ENCODE measurements at regions not wholly inside any gene's neighbourhood (a gene's known extent, or its start where the extent isn't known, plus 50 kb on each side); places are given as distances from the start of the nearest gene placed in this dataset.
"Not testable (repeated sequence)": the region's sequence is repeated elsewhere in the genome, so short reads cannot be mapped to it uniquely, and the experiment has no call there.

DNA sequence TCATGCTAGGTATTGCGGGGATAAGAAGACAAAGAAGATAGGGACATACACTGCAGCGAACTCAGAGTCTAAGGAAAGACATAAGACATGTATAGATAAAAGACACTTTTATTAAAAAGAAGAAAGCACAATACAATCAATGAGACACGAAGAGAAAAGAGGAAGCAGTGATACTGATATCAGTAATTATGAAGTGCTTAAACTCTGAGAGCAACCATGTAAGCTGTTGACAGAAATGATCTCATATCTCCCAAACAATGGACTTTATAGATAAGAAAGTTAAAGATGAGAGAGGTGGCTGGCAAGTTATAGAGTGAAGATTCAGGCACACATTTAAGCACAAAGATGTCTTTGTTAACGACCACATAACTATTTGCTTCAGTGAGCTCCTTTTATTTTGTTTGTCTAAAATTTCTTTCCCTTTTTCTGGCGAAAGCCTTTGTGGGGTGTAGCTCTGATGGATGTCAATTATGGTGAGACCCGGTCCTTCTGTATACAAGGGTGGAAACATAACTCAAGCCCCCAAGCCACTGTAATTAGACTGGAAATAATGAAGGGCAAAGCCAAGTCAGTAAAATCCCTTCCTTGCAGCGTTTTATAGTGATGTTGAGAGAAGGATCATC is 818.0 kb upstream of the SLC10A2 start:
- Histone ChIP-seq H3K27ac (ENCODE audit: low read length) (no peak overlapping the region), H3K36me3 (ENCODE audit: control insufficient read depth in 2 of 2, extremely low read depth in 1 of 2, insufficient read depth in 1 of 2, low read length in 1 of 2) (no peaks in the 10 kb centered on the region), H3K4me3 (ENCODE audit: control insufficient read depth in 1 of 2, extremely low read depth in 1 of 2, low read length in 1 of 2) (no peak overlapping the region), H3K4me1 (ENCODE audit: control insufficient read depth in 1 of 2, extremely low read depth in 1 of 2, insufficient read depth in 2 of 2, low read length in 2 of 2) (no peaks in the 10 kb centered on the region), H3K27me3 (replicated peaks in 1 of 2; ENCODE audit: control insufficient read depth in 2 of 2, extremely low read depth in 1 of 2, insufficient read depth in 2 of 2, low read length in 1 of 2) (no peaks in the 10 kb centered on the region), H3K9me3 (no peaks in the 10 kb centered on the region)
- no peaks in the 10 kb centered on the region for H3K4me1 Mint-ChIP-seq
- peaks cover 1 to 12% (median 6%) of the 10 kb centered on the region in 3 donors for H3K9me3 Mint-ChIP-seq
- no peak for DNase-seq
- ChIA-PET CTCF (no interaction called here), POLR2A (no interaction called here)
- H3K27ac Mint-ChIP-seq, result no peak overlapping the region
- no CpG with 5 or more reads among the region's 7 CpGs for WGBS (ENCODE audit: insufficient coverage)
- no peaks in the 10 kb centered on the region for H3K27me3 Mint-ChIP-seq
- H3K4me3 Mint-ChIP-seq, result no peak overlapping the region
- ATAC-seq (replicated peaks in 1 of 4), result no peak
- no peaks in the 10 kb centered on the region for H3K36me3 Mint-ChIP-seq

DNA sequence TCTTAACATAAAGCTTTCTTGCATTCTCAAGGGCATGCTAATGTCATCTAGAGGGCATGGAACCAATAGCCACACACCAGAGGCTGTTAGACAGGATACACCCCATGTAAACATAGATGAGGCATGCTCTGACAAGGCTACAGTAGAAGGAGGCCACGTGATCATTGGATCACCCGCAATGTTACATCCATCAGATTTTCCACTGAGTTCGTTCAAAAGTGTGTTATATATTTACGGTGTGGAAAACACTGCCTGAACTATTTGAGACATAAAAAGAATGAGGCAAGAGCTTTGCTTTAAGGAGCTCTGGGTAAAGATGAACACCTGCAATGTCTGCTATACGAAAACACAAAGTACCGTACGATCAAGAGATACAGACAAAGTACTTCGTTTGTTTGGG is 817.5 kb upstream of the SLC10A2 start:
- POLR2A ChIA-PET, result no interaction called here
- Mint-ChIP-seq H3K4me3 (no peak overlapping the region), H3K27me3 (no peaks in the 10 kb centered on the region), H3K9me3 (peaks cover 1 to 12% (median 6%) of the 10 kb centered on the region in 3 donors), H3K27ac (no peak overlapping the region), H3K36me3 (no peaks in the 10 kb centered on the region), H3K4me1 (no peaks in the 10 kb centered on the region)
- no peaks in the 10 kb centered on the region for H3K4me1 ChIP-seq (ENCODE audit: control insufficient read depth in 1 of 2, extremely low read depth in 1 of 2, insufficient read depth in 2 of 2, low read length in 2 of 2)
- no peaks in the 10 kb centered on the region for H3K36me3 ChIP-seq (ENCODE audit: control insufficient read depth in 2 of 2, extremely low read depth in 1 of 2, insufficient read depth in 1 of 2, low read length in 1 of 2)
- H3K4me3 ChIP-seq (ENCODE audit: control insufficient read depth in 1 of 2, extremely low read depth in 1 of 2, low read length in 1 of 2), result no peak overlapping the region
- H3K27ac ChIP-seq (ENCODE audit: low read length), result no peak overlapping the region
- ATAC-seq (replicated peaks in 1 of 4) (no peak), DNase-seq (no peak)
- H3K9me3 ChIP-seq, result no peaks in the 10 kb centered on the region
- 91% methylated on average over 7 of the region's 8 CpGs for WGBS (ENCODE audit: insufficient coverage)
- CTCF ChIA-PET, result no interaction called here
- no peaks in the 10 kb centered on the region for H3K27me3 ChIP-seq (replicated peaks in 1 of 2; ENCODE audit: control insufficient read depth in 2 of 2, extremely low read depth in 1 of 2, insufficient read depth in 2 of 2, low read length in 1 of 2)

DNA sequence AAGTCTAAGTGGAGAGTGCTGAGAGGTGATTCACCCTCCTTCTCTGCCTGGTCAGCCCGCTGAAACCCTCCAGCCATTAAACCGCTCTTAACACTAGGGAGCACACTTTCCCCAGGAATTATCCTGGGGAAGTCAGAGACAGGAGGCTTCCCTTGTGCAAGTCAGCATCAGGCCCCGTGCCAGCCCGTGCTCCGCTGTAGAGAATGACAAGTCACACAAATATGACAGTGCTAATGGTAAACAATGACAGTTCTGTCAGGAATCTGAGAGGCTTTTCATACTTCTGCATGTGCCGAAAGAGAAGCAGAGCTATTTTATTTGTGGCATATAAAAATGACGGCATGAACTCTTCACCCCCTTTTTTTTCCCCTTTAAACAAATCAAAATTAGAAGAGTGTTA is 816.9 kb upstream of the SLC10A2 start:
- H3K27me3 ChIP-seq (replicated peaks in 1 of 2; ENCODE audit: control insufficient read depth in 2 of 2, extremely low read depth in 1 of 2, insufficient read depth in 2 of 2, low read length in 1 of 2), result no peaks in the 10 kb centered on the region
- 18% methylated on average over 5 of the region's 7 CpGs for WGBS (ENCODE audit: insufficient coverage)
- H3K4me1 Mint-ChIP-seq, result no peaks in the 10 kb centered on the region
- ChIA-PET POLR2A (no interaction called here), CTCF (no interaction called here)
- no peaks in the 10 kb centered on the region for H3K27me3 Mint-ChIP-seq
- H3K27ac ChIP-seq (ENCODE audit: low read length), result no peak overlapping the region
- H3K9me3 Mint-ChIP-seq, result peaks cover 1 to 12% (median 6%) of the 10 kb centered on the region in 3 donors
- H3K36me3 Mint-ChIP-seq, result no peaks in the 10 kb centered on the region
- ATAC-seq (replicated peaks in 1 of 4) (no peak), DNase-seq (no peak)
- no peaks in the 10 kb centered on the region for H3K36me3 ChIP-seq (ENCODE audit: control insufficient read depth in 2 of 2, extremely low read depth in 1 of 2, insufficient read depth in 1 of 2, low read length in 1 of 2)
- H3K4me3 Mint-ChIP-seq, result no peak overlapping the region
- H3K4me3 ChIP-seq (ENCODE audit: control insufficient read depth in 1 of 2, extremely low read depth in 1 of 2, low read length in 1 of 2), result no peak overlapping the region
- H3K27ac Mint-ChIP-seq, result no peak overlapping the region
- no peaks in the 10 kb centered on the region for H3K4me1 ChIP-seq (ENCODE audit: control insufficient read depth in 1 of 2, extremely low read depth in 1 of 2, insufficient read depth in 2 of 2, low read length in 2 of 2)
- H3K9me3 ChIP-seq, result no peaks in the 10 kb centered on the region

DNA sequence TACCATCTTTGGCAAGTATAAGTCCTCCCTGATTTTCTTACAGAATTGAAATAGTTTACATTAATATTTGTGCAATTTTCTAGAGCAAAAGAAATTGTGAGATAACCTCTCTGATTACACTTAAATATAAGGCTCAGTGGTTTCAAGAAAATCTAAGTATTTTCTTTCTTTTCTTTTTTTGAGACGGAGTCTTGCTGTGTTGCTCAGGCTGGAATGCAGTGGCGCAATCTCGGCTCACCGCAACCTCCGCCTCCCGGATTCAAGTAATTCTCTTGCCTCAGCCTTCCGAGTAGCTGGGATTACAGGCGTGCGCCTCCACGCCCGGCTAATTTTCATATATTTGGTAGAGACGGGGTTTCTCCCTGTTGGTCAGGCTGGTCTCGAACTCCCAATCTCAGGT is 813.9 kb upstream of the SLC10A2 start:
- H3K36me3 Mint-ChIP-seq; ATAC-seq (replicated peaks in 1 of 4); H3K9me3 ChIP-seq; H3K9me3 Mint-ChIP-seq; H3K4me1 Mint-ChIP-seq; H3K4me1 ChIP-seq (ENCODE audit: control insufficient read depth in 1 of 2, extremely low read depth in 1 of 2, insufficient read depth in 2 of 2, low read length in 2 of 2); H3K4me3 ChIP-seq (ENCODE audit: control insufficient read depth in 1 of 2, extremely low read depth in 1 of 2, low read length in 1 of 2); H3K36me3 ChIP-seq (ENCODE audit: control insufficient read depth in 2 of 2, extremely low read depth in 1 of 2, insufficient read depth in 1 of 2, low read length in 1 of 2); H3K27me3 Mint-ChIP-seq; DNase-seq; H3K27ac ChIP-seq (ENCODE audit: low read length); H3K27me3 ChIP-seq (replicated peaks in 1 of 2; ENCODE audit: control insufficient read depth in 2 of 2, extremely low read depth in 1 of 2, insufficient read depth in 2 of 2, low read length in 1 of 2); H3K4me3 Mint-ChIP-seq; H3K27ac Mint-ChIP-seq; POLR2A ChIA-PET; CTCF ChIA-PET: not testable (repeated sequence)
- WGBS (ENCODE audit: insufficient coverage), result 95% methylated on average over 12 of the region's 13 CpGs

DNA sequence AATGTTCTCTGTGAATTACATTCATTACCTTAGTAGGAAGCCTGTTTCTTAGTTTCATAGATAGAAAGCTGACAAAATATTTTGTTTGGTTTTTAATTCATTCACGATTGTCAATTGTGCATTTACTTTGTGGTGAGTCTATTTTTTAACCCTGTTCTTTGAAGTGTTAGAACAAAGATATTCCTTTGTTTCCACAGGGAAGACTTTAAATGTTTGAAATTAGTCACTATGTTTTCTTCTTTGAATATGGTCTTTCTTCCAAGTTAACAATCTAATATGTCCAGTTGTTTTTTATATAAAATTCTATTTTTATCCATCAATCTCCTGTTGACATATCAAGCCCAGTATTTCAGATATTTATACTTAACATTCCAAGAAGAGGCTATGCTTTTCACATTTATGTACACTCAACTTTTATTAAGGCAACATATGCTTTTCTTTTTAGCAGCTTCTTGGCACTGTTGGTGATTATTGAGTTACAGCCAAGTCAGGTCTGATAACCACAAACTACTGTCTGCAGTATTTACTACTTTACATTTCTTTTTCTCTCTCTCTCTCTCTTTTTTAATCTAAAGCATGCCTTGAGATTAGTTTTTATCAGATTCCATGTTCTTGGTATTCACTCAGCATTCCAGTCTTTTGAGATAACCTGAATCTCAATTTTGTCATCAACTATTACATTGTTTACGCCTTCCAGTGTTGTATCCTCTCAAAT is 812.8 kb upstream of the SLC10A2 start:
- Histone ChIP-seq H3K27ac (ENCODE audit: low read length) (no peak overlapping the region), H3K4me1 (ENCODE audit: control insufficient read depth in 1 of 2, extremely low read depth in 1 of 2, insufficient read depth in 2 of 2, low read length in 2 of 2) (no peaks in the 10 kb centered on the region), H3K27me3 (replicated peaks in 1 of 2; ENCODE audit: control insufficient read depth in 2 of 2, extremely low read depth in 1 of 2, insufficient read depth in 2 of 2, low read length in 1 of 2) (no peaks in the 10 kb centered on the region), H3K4me3 (ENCODE audit: control insufficient read depth in 1 of 2, extremely low read depth in 1 of 2, low read length in 1 of 2) (no peak overlapping the region), H3K36me3 (ENCODE audit: control insufficient read depth in 2 of 2, extremely low read depth in 1 of 2, insufficient read depth in 1 of 2, low read length in 1 of 2) (no peaks in the 10 kb centered on the region), H3K9me3 (no peaks in the 10 kb centered on the region)
- H3K36me3 Mint-ChIP-seq, result no peaks in the 10 kb centered on the region
- ATAC-seq (replicated peaks in 1 of 4) (no peak), DNase-seq (no peak)
- WGBS (ENCODE audit: insufficient coverage), result 80% methylated on average over 1 of the region's 2 CpGs
- POLR2A ChIA-PET, result no interaction called here
- CTCF ChIA-PET, result no interaction called here
- no peak overlapping the region for H3K4me3 Mint-ChIP-seq
- H3K9me3 Mint-ChIP-seq, result peaks cover 5 to 13% (median 6%) of the 10 kb centered on the region in 3 donors
- no peak overlapping the region for H3K27ac Mint-ChIP-seq
- H3K27me3 Mint-ChIP-seq, result no peaks in the 10 kb centered on the region
- H3K4me1 Mint-ChIP-seq, result no peaks in the 10 kb centered on the region

DNA sequence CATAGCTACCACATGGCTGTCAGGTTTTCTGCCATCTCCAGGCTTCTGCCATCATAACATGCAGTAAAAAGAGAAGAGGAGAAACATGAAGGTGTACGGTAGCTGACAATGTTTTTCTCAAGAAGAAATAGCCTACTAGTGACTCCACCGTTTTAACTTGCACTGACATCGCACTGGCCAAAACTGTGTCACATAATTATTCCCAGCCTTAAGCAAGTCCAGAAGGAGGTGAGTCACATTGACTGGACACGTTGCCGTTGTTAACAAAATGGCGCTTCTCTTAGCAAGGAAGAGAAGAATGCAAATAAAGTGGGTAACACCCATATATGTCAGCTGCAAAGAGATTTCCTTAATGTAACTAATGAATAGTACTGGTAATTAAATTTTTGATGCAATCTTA is 810.4 kb upstream of the SLC10A2 start:
- H3K27me3 ChIP-seq (replicated peaks in 1 of 2; ENCODE audit: control insufficient read depth in 2 of 2, extremely low read depth in 1 of 2, insufficient read depth in 2 of 2, low read length in 1 of 2), result no peaks in the 10 kb centered on the region
- H3K4me3 Mint-ChIP-seq, result no peak overlapping the region
- no peaks in the 10 kb centered on the region for H3K36me3 ChIP-seq (ENCODE audit: control insufficient read depth in 2 of 2, extremely low read depth in 1 of 2, insufficient read depth in 1 of 2, low read length in 1 of 2)
- peaks cover 8 to 13% (median 9%) of the 10 kb centered on the region in 3 donors for H3K9me3 Mint-ChIP-seq
- no peak overlapping the region for H3K4me3 ChIP-seq (ENCODE audit: control insufficient read depth in 1 of 2, extremely low read depth in 1 of 2, low read length in 1 of 2)
- WGBS (ENCODE audit: insufficient coverage), result no CpG with 5 or more reads among the region's 6 CpGs
- DNase-seq, result no peak
- no peak for ATAC-seq (replicated peaks in 1 of 4)
- ChIA-PET CTCF (no interaction called here), POLR2A (no interaction called here)
- no peaks in the 10 kb centered on the region for H3K9me3 ChIP-seq
- H3K4me1 Mint-ChIP-seq, result no peaks in the 10 kb centered on the region
- H3K27me3 Mint-ChIP-seq, result no peaks in the 10 kb centered on the region
- H3K4me1 ChIP-seq (ENCODE audit: control insufficient read depth in 1 of 2, extremely low read depth in 1 of 2, insufficient read depth in 2 of 2, low read length in 2 of 2), result no peaks in the 10 kb centered on the region
- H3K36me3 Mint-ChIP-seq, result no peaks in the 10 kb centered on the region
- no peak overlapping the region for H3K27ac ChIP-seq (ENCODE audit: low read length)
- no peak overlapping the region for H3K27ac Mint-ChIP-seq

DNA sequence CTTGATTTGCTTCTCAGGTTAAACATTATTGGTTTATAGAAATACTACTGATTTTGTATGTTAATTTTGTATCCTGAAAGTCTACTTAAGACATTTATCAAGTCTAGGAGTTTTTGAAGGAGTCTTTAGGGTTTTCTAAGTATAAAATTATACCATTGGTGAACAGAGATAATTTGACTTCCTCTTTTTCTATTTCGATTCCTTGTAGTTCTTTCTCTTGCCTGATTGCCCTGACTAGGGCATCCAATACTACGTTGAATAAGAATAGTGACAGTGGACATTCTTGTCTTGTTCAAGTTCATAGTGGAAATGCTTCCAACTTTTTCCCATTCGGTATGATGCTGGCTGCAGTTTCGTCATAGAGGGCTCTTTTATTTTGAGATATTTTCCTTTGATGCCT is 807.5 kb upstream of the SLC10A2 start:
- Mint-ChIP-seq H3K27me3 (no peaks in the 10 kb centered on the region), H3K27ac (no peak overlapping the region), H3K36me3 (no peaks in the 10 kb centered on the region), H3K4me1 (no peaks in the 10 kb centered on the region), H3K9me3 (peaks cover 4 to 13% (median 10%) of the 10 kb centered on the region in 3 donors), H3K4me3 (no peak overlapping the region)
- ChIA-PET CTCF (no interaction called here), POLR2A (no interaction called here)
- H3K36me3 ChIP-seq (ENCODE audit: control insufficient read depth in 2 of 2, extremely low read depth in 1 of 2, insufficient read depth in 1 of 2, low read length in 1 of 2), result no peaks in the 10 kb centered on the region
- ATAC-seq (replicated peaks in 1 of 4), result no peak
- 61% methylated on average over 3 of the region's 4 CpGs for WGBS (ENCODE audit: insufficient coverage)
- H3K9me3 ChIP-seq, result no peaks in the 10 kb centered on the region
- DNase-seq, result no peak
- H3K27ac ChIP-seq (ENCODE audit: low read length), result no peak overlapping the region
- H3K27me3 ChIP-seq (replicated peaks in 1 of 2; ENCODE audit: control insufficient read depth in 2 of 2, extremely low read depth in 1 of 2, insufficient read depth in 2 of 2, low read length in 1 of 2), result no peaks in the 10 kb centered on the region
- no peaks in the 10 kb centered on the region for H3K4me1 ChIP-seq (ENCODE audit: control insufficient read depth in 1 of 2, extremely low read depth in 1 of 2, insufficient read depth in 2 of 2, low read length in 2 of 2)
- no peak overlapping the region for H3K4me3 ChIP-seq (ENCODE audit: control insufficient read depth in 1 of 2, extremely low read depth in 1 of 2, low read length in 1 of 2)
